Ishikawa (cell line): ENCODE measurements at regions not wholly inside any gene's neighbourhood (a gene's known extent, or its start where the extent isn't known, plus 50 kb on each side); places are given as distances from the start of the nearest gene placed in this dataset.

Experiments used
- CEBPB ChIP-seq: IDR thresholded peaks from 2 replicates; pipeline ENCODE4 v1.6.1; 2012
- CREB1 ChIP-seq: IDR thresholded peaks from 2 replicates; pipeline ENCODE4 v1.6.1; 2012; ENCODE audit warnings: low read depth
- EGR1 ChIP-seq: IDR thresholded peaks from 2 replicates; pipeline ENCODE4 v1.6.1; 2012
- EP300 ChIP-seq: IDR thresholded peaks from 2 replicates; pipeline ENCODE4 v1.6.1; 2012; ENCODE audit warnings: borderline replicate concordance
- FOXM1 ChIP-seq: IDR thresholded peaks from 2 replicates; pipeline ENCODE4 v1.6.1; 2012; ENCODE audit warnings: low read depth, borderline replicate concordance
- NFIC ChIP-seq: IDR thresholded peaks from 2 replicates; pipeline ENCODE4 v1.6.1; 2012
- RAD21 ChIP-seq: IDR thresholded peaks from 2 replicates; pipeline ENCODE4 v1.6.1; 2012; ENCODE audit warnings: low read depth
- TAF1 ChIP-seq: IDR thresholded peaks from 2 replicates; pipeline ENCODE4 v1.6.1; 2012; ENCODE audit warnings: low read depth, mild to moderate bottlenecking
- TCF12 ChIP-seq: IDR thresholded peaks from 2 replicates; pipeline ENCODE4 v1.6.1; 2012; ENCODE audit warnings: low read depth
- TEAD4 ChIP-seq: IDR thresholded peaks from 2 replicates; pipeline ENCODE4 v1.6.1; 2012
- YY1 ChIP-seq: IDR thresholded peaks from 2 replicates; pipeline ENCODE4 v1.6.1; 2012; ENCODE audit warnings: low read depth
- ZBTB7A ChIP-seq: IDR thresholded peaks from 2 replicates; pipeline ENCODE4 v1.6.1; 2012; ENCODE audit warnings: low read depth
- TF ChIP-seq, protein P1 (sequence below): IDR thresholded peaks from 2 replicates; pipeline ENCODE4 v1.6.1; 2012
- TF ChIP-seq, protein P2 (sequence below): IDR thresholded peaks from 2 replicates; pipeline ENCODE4 v1.6.1; 2012; ENCODE audit warnings: low read depth, mild to moderate bottlenecking
- TF ChIP-seq, protein P3 (sequence below): IDR thresholded peaks from 2 replicates; pipeline ENCODE4 v1.6.1; 2012

DNA sequence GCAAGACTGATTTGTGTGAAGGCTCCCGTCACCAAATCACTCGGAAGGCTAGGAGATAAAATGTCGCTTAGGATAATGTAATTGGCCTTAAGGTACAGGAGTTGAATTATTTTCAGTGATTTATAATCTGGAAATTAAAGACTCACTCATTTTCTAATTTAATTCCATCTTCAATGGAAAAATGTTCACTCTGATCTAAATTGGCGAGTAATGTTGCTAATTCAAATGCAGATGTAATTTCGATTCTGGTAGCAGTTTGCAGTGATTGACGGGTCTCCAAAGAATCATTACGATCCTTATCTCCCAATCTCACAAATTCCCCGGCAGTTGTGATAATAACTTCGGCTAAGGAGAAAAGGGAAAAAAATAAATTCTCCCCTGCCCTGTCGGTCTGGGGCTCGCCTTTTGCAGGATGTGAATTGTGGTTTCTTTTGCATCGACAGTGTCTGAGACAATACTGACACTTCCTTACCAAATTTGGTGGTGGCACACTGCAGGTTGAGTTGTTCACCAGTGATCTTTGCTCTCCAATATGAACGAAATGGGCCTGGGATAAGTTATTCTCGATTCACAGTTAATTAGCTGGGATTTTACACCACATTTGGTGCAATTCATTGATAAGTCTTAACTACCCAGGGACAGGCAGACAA lies 215.1 kb upstream of the GPR26 start:
- no peak for TF ChIP-seq CEBPB
- no peak for TF ChIP-seq EGR1
- TF ChIP-seq TCF12 = no peak
- TF ChIP-seq, protein P1, sequence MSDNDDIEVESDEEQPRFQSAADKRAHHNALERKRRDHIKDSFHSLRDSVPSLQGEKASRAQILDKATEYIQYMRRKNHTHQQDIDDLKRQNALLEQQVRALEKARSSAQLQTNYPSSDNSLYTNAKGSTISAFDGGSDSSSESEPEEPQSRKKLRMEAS = no peak
- no peak for TF ChIP-seq FOXM1
- TF ChIP-seq, protein P2, sequence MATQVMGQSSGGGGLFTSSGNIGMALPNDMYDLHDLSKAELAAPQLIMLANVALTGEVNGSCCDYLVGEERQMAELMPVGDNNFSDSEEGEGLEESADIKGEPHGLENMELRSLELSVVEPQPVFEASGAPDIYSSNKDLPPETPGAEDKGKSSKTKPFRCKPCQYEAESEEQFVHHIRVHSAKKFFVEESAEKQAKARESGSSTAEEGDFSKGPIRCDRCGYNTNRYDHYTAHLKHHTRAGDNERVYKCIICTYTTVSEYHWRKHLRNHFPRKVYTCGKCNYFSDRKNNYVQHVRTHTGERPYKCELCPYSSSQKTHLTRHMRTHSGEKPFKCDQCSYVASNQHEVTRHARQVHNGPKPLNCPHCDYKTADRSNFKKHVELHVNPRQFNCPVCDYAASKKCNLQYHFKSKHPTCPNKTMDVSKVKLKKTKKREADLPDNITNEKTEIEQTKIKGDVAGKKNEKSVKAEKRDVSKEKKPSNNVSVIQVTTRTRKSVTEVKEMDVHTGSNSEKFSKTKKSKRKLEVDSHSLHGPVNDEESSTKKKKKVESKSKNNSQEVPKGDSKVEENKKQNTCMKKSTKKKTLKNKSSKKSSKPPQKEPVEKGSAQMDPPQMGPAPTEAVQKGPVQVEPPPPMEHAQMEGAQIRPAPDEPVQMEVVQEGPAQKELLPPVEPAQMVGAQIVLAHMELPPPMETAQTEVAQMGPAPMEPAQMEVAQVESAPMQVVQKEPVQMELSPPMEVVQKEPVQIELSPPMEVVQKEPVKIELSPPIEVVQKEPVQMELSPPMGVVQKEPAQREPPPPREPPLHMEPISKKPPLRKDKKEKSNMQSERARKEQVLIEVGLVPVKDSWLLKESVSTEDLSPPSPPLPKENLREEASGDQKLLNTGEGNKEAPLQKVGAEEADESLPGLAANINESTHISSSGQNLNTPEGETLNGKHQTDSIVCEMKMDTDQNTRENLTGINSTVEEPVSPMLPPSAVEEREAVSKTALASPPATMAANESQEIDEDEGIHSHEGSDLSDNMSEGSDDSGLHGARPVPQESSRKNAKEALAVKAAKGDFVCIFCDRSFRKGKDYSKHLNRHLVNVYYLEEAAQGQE = no peak
- no peak for TF ChIP-seq TEAD4
- no peak for TF ChIP-seq YY1
- no peak for TF ChIP-seq TAF1
- TF ChIP-seq EP300 = no peak

DNA sequence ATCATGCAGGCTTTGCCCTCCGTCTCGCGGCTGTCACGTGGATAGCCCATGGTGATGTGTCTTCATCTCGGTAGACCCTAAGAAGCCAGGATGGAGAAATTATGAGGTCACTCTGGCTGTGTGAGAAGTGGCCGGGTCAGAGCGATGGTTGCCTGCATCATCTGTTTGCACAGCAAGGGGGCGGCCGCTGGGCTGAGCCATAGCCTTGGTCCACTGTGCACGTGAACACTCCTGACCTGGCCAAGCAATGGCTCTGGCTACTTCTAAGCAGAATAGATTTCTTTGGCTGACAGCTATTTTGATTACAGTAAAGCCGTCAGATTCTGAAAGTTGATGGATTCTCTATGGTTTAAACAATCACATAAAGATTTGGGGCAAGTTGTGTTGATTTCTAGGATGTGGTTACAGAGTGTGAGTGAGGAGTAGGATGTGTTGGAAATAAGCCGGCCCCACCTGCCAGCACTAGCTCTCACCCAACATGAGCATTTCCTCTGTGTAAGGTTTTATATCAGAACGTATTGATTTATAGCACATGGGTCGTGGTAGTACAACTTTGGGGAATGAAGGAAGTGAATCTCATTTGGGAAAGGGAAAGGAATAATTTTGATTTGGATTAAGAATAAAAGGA lies 214.4 kb upstream of the GPR26 start:
- TF ChIP-seq CREB1 (no peak), TAF1 (no peak), EP300 (no peak), TEAD4 (no peak), RAD21 (no peak), ZBTB7A (no peak), TCF12 (no peak)
- TF ChIP-seq, protein P1 = no peak

DNA sequence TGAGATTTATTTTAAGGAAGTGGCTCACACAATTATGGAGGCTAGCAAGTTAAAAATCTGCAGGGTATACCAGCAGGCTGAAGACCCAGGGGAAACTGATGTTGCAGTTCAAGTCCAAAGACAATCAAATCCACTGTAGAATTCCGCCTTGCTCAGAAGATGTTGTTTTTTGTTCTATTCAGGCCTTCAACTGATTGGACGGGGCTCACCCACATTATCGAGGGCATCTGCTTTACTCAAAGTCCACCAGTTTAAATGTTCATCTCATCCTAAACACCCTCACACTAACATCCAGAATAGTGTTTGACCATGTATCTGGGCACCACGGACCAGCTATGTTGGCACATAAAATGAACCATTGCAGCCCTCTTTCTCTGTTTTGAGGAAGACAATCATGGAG lies 211.2 kb upstream of the GPR26 start:
- TF ChIP-seq ZBTB7A (no peak), NFIC (no peak), TAF1 (no peak), TEAD4 (no peak), EP300 (no peak)
- TF ChIP-seq, protein P2 = no peak
- TF ChIP-seq, protein P1 = no peak

DNA sequence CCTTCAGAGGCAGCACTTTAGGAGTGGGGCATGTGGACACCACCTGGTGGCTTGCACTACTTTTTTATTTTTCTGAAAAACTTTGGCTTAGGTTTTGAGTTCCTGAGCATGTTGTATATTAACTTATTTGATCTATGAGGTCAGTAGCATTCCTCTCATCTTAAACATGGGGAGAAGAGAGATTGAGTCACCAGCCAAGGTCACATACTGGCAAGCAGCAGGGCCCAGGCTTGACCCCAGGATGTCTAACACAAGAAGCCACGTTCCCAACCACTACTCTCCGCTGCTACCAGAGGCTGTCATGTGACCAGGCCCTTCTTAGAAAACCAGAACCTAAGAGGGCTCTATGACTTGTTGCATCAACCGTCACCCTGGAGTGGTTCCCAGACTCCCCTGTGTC lies 210.3 kb upstream of the GPR26 start:
- no peak for TF ChIP-seq TCF12
- TF ChIP-seq TEAD4 = no peak
- TF ChIP-seq, protein P2 = no peak
- no peak for TF ChIP-seq EGR1

DNA sequence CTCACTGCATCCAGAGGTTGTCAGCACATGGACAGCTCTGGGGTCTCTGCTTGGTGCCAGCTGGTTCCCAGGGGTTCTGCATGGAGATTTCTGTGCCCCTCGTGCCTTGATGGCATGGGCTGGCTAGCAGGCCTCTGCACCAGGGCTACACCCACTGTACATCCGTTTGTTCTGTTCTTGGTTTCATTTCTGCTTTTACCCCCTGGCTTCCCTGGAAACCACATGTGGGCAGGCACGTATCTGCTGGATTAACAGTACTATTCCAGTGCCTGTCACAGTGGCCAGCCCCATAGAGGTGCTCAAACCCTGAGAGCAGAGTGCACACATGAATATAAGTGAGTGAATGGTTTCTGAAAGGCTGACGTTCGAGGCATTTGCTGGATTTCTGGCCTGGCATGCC lies 207.2 kb upstream of the GPR26 start:
- TF ChIP-seq EP300 (no peak), FOXM1 (no peak), NFIC (no peak), YY1 (no peak), TAF1 (no peak), TEAD4 (no peak), CEBPB (no peak), RAD21 (no peak), ZBTB7A (no peak), CREB1 (no peak), TCF12 (no peak), EGR1 (no peak)
- TF ChIP-seq, protein P2 = no peak
- TF ChIP-seq, protein P1 = no peak
- TF ChIP-seq, protein P3, sequence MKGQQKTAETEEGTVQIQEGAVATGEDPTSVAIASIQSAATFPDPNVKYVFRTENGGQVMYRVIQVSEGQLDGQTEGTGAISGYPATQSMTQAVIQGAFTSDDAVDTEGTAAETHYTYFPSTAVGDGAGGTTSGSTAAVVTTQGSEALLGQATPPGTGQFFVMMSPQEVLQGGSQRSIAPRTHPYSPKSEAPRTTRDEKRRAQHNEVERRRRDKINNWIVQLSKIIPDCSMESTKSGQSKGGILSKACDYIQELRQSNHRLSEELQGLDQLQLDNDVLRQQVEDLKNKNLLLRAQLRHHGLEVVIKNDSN = no peak
